ENCODE measurements at regions not wholly inside any gene's neighbourhood (a gene's known extent, or its start where the extent isn't known, plus 50 kb on each side); places are given as distances from the start of the nearest gene placed in this dataset.

DNA sequence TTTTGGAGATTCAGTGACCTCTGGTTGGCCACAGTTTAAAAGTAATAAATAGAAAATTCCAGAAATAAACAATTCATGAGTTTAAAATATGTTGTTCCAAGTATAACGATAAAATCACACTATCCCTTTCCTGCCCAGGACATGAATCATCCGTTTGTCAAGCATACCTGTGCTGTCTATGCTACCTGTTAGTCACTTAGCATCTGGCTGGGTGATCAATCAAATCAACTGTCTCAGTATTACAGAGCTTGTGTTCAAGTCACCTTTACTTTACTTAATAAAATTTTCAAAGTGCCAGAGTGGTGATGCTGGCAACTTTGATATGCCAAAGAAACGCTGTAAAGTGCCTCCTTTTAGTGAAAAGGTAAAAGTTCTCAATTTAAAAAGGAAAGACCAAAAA lies 979.5 kb upstream of the NDST4 start:
- DNase-seq (ENCODE audit: low spot score): no peak
- intact Hi-C loops (cut with DNase I): no loop called here

DNA sequence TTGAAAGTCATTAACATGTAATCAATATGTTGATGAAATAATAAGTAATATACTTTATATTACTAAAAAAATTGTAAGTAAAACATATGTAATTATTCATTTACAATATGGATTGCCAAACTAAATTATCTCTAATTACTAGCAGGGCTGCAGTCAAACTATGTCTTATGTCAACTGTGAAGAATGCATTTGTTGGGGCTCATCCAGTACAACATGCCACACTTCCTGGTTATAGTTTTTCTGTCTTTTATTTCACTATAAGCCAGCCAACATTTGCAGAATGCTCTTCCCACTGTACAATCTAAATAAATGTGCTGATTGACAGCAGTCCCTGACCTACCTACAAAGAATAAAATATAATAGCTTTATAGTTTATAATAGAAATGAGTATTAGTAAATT lies 975.4 kb upstream of the NDST4 start:
- intact Hi-C loops (cut with DNase I): no loop called here
- DNase-seq (ENCODE audit: low spot score): no peak

DNA sequence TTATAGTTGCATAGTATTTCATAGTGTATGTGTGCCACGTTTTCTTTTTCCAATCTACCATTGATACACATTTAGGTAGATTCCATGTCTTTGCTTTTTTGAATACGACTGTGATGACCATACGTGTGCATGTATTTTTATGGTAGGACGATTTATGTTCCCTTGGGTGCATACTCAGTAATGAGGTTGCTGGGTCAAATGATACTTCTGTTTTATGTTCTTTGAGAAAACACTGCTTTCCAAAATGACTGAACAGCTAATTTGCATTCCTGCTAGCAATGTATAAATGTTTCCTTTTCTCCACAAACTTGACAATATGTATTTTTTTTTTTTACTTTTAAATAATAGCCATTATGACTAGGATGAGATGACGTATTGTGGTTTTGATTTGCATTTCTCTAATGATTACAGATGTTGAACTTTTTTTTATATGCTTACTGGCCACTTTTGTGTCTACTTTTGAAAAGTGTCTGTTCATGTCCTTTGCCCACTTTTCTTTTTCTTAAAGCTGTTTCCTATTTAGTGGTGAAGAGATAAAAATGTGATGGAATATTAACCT lies 969.5 kb upstream of the NDST4 start:
- intact Hi-C loops (cut with DNase I): no loop called here
- no peak for DNase-seq (ENCODE audit: low spot score)

DNA sequence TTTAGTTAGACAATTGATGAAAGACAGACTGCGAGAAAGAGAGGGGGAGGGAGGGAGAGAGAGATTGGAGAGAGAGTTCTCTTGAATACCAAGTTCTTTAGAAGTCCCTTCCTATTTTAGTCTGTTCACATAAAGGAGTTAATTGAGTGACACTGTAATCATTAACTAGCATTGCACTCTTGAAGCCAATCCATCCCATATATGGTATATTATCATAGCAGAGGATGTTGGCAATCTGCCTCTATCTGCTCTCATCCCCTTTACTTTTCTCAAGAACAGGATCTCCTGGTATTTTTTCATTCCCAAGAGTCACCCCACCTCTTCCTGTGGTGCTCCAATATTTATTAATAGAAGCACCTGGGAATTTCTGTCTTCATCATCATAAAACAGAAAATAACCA lies 959.6 kb upstream of the NDST4 start:
- intact Hi-C loops (cut with DNase I): no loop called here

DNA sequence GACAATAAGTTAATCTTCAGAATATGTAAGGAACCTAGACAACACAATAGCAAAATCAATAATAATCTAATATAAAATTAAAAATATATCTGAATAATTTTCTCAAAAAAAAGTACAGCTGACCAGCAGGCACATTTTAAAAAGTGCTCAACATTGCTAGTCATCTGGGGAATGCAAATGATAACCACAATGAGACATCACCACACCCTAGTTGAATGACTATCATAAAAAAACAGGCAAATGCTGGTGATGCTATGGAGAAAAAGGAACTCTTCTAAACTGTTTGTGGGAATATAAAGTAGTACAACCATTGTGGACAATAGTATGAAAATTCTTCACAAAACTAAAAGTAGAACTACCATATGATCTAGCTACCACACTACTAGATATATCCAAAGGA lies 956.9 kb upstream of the NDST4 start:
- intact Hi-C loops (cut with DNase I): no loop called here
- no peak for DNase-seq (ENCODE audit: low spot score)

More for the DNA sequence above, 959.6 kb upstream of the NDST4 start:
- DNase-seq (ENCODE audit: low spot score): no peak

DNA sequence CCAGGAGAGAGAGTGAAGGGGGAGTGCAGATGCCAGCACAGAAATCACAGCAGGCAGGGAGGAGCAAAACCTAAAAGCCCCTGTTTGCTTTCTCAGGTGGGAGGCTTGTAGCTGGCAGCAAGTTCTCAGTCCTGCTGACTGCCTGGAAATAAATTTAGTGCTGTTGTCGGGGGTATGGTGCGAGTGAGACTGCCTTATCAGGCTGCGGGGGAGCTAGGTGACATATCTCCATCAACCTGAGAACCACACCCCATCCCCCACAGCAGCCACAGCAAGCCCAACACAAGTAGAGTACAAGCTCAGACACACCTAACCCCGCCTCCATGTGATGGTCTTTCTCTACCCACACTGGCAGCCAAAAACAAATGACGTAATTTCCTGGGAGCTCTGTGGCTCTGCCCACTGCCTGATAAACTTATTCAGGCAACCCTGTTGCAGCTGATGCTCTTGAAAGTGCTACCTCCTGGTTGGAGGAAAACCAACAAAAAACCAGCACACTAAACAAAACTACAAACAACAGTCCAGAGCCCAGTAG lies 953.4 kb upstream of the NDST4 start:
- intact Hi-C loops (cut with DNase I): no loop called here

DNA sequence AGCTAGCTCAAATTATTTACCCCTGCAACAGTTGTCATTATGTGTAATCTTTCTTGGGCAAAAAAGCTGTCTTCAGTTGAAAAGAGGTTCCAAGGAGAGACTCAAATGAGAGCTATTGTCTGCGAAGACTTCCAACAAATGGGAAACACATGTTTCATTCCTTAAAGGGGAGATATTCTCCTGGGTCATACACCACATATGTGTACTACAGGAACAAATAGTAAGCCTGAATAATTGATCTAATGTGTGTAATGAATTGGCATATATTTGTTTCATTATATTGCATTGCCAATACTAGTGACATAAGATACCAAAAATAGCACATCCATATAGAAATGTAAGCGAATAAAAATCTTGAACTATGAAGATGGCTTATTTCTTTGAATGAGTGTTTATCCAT lies 950.9 kb upstream of the NDST4 start:
- intact Hi-C loops (cut with DNase I): no loop called here

More for the DNA sequence above, 953.4 kb upstream of the NDST4 start:
- DNase-seq (ENCODE audit: low spot score): no peak

DNA sequence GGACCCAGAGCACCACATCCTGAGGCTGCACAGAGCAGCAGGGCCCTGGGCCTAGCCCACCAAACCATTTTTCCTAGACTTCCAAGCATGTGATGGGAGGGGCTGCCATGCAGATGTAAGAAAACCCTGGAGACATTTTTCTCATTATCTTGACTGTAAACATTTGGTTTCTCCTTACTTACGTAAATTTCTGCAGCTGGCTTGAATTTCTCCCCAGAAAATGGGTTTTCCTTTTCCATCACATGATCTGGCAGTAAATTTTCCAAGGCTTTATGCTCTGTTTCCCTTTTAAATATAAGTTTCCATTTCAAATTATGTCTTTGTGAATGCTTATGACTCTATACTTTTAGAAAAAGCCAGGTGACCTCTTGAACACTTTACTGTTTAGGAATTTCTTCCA lies 945.9 kb upstream of the NDST4 start:
- no peak for DNase-seq (ENCODE audit: low spot score)
- intact Hi-C loops (cut with DNase I): no loop called here

More for the DNA sequence above, 950.9 kb upstream of the NDST4 start:
- DNase-seq (ENCODE audit: low spot score): no peak

DNA sequence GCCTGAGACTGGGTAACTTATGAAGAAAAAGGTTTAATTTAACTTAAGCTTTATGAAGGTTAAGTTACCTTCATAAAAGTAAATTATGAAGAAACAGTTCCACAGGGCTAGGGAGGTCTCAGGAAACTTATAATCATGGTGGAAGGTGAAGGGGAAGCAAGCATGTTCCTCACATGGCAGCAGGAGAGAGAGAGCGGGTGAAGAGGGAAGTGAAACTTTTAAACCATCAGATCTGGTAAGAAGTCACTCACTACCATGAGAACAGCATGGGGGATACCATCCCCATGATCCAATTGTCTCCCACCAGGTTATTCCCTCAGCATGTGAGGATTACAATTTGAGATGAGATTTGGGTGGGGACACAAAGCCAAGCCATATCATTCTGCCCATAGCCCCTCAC lies 944.7 kb upstream of the NDST4 start:
- intact Hi-C loops (cut with DNase I): no loop called here
- no peak for DNase-seq (ENCODE audit: low spot score)

DNA sequence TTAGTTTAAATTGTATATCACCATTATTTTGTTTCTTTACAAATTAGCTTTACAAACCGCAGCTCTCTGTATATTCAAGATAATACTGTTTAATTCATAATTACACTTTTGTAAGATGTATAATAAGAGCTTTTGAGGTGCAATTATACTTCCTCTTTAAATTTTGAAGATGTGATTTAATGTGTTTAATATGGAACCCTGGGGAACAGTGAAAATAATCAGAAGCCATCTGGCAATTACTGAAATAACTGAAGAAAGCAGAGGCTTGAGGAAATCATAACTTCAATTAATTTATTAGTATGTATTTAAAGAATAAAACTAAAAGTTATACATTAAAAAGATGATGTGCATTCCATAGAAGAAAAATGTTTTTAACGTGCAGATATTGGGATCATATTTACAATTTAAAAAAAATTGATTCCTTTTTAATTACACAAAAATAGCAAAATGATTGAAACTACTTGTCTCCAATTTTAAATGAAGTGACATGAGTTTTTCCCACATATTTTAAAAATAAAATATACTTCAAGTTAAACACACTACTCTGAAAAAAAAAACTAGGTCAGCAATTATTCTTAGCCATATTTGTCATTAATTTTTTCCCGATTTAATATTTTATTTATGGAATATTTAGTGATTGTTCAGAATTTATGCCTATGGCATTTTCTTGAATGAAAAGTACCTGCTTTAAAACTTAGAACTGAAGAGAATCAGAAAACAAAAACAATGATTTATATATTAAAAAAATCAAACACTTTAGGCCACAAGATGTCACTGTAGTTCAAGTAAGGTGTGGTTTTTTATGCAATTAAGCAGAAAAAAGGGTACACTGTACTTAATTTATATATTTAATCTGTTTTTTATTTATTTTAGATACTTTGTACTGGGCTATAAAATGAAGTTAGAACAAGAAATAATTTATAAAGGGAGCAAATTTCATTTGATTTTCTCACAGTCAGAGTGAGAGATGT lies 942.7 kb upstream of the NDST4 start:
- no peak for DNase-seq (ENCODE audit: low spot score)
- intact Hi-C loops (cut with DNase I): no loop called here

DNA sequence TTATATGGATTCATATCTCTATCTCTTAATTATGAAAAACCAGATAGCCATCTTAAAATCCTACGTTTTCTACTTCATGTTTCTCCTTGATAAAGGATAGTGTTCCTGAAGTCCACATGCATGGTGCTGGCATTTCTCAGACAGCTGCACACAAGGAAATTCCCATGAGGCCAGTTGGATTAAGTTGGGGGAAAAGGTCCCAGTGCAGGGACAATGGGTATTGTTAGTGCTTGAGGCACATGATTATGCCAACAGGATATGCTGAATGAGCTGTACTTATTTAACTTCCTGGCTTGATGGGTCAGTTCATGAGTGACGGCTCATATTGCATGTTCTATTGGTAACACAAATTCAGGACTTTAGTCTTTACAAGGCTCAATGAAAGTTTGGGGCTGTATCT lies 913.9 kb upstream of the NDST4 start:
- intact Hi-C loops (cut with DNase I): no loop called here

DNA sequence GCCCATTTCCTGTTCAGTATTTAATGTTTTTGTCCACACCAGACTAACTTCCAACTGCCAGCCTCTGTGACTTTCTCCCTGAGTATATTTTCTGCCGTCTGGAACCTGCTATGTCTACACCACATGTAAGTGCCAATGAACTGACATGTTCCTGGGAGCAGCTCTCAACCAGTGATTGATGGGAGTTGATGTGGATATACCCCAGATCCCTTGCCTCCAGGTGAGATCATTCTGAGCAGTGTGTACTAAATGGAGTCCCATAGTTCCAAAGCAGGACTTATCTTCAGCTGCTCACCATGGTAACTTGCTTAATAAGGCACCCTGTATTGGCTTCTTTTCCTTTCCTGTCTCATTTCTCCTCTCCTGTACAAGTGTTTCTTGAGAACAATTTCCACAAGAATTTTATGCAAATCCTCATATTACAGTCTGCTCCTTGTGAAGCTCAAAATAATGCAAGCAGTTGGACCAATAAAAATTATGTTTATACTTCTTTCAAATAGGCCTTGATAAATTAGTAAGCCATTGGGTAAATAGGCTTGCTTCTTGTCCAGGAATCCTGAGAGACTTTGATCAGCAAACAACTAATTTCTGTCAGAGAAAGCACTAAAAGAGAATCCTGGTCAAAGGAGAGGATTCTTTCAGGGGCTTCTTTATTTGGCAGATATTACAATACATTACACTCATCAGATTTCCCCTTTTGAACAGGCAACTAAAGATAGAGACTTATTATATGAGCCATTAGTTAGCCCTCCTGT lies 911.7 kb upstream of the NDST4 start:
- intact Hi-C loops (cut with DNase I): no loop called here
- DNase-seq (ENCODE audit: low spot score): no peak

More for the DNA sequence above, 913.9 kb upstream of the NDST4 start:
- no peak for DNase-seq (ENCODE audit: low spot score)

DNA sequence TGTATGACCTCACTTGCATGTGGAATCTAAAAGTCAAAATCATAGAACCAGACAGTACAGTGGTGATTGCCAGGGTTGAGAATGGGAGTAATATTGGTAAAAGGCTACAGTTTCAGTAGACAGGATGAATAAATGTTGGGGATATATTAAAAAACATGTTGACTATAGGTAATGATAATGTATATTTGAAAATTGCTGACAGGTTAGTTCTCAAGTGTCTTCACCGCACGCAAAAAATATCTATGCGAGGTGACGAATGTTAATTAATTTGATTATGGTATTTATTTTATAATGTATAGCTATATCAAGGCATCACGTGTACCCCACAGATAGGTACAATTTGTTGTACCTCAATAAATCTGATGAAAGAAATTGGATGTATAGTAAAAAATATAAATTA lies 909.6 kb upstream of the NDST4 start:
- intact Hi-C loops (cut with DNase I): no loop called here
- no peak for DNase-seq (ENCODE audit: low spot score)

DNA sequence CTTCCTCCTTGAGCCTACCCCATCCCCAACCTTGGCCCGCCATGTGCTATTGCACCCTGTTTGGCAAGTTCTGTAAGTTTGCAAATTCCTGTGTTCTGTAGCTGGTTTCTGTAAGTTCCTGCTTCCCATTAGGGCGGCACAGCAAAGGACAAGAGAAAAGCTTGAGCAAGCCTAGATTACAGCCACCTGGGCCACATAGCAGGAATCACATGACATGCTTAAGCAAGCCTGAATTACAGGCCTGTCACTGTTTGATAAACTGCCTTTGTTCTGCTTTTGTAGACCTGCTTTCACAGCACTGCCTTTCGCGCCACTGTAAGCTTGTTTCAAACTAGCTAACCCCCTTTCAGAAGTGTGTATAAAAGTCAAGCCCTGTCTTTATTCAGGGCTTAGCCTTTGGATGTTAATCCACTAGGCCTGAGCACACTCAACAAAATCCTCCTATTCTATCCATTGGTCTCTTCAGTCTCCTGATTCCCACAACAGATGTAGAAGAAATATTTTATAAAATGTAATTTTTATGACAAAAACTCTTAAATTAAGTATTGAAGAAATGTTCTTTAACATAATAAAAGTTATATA lies 906.8 kb upstream of the NDST4 start:
- intact Hi-C loops (cut with DNase I): no loop called here
- DNase-seq (ENCODE audit: low spot score): no peak

DNA sequence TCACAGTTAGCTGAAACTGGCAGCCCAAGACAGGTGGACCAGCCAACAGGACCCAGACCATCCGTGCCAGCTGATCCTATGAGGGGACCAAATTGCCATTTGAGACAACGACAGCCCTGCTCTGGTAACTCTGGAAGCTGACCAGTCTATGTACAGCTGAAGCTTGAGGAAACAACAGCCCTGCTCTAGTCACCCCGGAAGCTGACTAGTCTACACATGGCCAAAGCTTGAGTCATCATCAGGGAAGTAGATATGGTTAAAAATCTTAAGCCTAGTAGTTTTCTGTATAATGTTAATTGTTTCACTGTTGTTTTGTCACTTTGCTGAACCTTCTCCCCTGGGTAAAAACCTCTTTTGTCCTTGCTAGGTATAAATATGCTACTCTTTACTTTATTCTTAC lies 905.4 kb upstream of the NDST4 start:
- intact Hi-C loops (cut with DNase I): no loop called here
- no peak for DNase-seq (ENCODE audit: low spot score)

DNA sequence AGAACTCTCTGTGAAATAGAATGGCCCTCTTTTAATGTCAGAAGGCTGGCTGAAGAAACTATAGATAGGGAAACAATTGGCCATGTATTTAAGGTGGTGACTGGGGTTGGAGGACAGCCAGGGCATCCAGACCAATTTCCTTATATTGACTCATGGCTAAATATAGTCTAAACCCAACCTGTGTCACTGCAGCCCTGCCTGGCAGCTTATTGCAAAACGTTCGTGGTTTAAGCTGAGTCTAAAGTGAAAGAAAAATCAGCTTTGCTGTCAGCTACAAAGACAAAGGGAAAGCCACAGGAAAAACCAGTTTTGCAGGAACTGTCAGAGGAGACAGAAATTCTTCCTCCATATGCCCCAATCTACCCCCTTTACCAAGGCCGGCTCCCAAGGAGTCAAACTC lies 902.8 kb upstream of the NDST4 start:
- no peak for DNase-seq (ENCODE audit: low spot score)
- intact Hi-C loops (cut with DNase I): no loop called here

DNA sequence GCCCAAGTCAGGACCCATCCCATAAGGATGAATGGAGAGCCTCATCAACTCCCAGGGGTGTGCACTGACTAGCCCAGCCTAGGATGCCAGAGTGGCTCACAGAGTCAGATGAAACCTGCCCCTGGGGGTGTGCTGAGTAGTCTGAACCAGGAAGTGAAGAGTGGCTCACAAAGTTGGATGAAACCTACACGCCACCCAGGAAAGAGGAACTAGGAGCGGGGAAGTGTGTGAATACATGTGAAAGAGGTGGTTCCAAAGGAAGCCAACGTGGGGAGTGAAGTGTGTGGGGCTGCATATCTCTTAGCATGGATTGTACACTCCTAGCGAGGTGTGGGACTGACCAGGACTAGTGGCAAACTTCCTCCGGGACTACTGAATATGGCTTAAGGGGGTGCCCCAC lies 902.1 kb upstream of the NDST4 start:
- no peak for DNase-seq (ENCODE audit: low spot score)
- intact Hi-C loops (cut with DNase I): no loop called here

DNA sequence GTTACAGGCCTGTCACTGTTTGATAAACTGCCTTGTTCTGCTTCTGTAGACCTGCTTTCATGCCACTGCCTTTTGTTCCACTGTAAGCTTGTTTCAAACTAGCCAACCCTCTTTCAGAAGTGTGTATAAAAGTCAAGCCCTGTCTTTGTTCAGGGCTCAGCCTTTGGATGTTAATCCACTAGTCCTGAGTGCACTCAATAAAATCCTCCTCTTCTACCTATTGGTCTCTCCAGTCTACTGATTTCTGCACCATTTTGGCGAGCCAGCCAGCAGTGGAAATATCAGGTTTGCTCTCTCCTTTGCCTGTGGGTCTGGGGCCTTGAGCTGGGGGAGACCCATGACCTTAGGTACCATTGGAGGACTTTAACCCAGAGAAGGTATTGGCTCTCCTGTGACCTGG lies 901.6 kb upstream of the NDST4 start:
- intact Hi-C loops (cut with DNase I): no loop called here
- no peak for DNase-seq (ENCODE audit: low spot score)

DNA sequence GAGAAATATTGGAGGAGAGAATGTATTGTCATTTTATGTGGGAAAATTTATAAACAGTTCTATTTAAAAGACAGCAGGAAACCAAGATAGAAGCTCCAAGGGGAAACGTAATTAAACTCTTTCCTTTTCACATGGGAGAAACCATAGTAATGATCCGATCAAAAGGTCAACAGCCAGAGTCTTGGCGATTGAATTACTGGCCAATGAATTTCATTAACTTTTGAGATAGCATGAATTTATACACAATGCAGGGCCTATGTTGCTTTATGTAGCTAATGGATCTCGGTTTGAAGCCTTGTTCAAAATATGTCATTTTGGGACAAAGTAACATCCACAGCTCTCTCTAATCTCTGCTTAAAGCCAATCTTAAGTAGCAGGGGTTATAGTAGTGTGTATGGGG lies 897.5 kb upstream of the NDST4 start:
- DNase-seq (ENCODE audit: low spot score): no peak
- intact Hi-C loops (cut with DNase I): no loop called here

DNA sequence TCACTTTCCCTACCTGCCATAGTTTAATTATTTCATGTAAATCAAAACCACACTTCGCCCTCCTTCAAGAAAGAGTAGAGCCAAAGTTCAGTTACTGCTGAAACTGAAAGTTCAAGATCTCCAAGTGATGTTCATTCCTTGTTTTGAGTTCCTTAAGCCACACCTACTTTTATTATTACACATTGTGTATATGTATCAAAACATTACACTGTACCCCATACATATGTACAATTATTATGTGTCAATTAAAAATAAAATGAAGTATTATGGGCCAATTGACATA lies 892.3 kb upstream of the NDST4 start:
- no peak for DNase-seq (ENCODE audit: low spot score)
- intact Hi-C loops (cut with DNase I): no loop called here
